ENCODE measurements at regions not wholly inside any gene's neighbourhood (a gene's known extent, or its start where the extent isn't known, plus 50 kb on each side); places are given as distances from the start of the nearest gene placed in this dataset.

DNA sequence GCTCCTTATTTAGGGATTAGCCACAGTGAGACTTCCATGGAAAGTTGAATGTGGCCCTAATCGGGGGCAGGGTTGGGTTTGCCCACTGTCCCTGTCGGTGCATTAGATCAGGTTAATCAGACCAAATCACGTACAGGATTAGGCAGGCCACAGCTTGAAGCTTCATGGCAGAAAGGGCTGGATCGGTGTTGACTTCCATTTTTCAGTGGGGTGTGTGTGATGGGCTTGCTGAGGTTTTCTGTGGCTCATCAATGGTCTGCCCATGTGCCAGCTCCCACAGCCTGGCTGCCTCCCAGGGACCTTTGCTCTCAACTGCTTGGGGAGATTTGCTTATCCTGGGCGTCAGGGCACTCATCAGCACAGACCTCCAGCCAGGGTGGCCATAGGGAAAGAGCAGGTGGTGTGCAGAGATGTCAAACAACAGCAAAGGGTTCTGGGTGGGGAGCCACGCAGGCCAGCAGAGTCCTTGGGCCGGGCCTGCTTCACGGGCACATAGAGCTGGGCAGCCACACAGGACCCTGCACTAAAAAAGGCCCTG, 130.7 kb downstream of the TFAP2C start:
- Mint-ChIP-seq H3K4me1 (peaks cover 4% of the 10 kb centered on the region in 2 experiments; a peak in 3 of 4 replicates), H3K27me3 (ENCODE audit: low read depth) (peaks cover 18% of the 10 kb centered on the region), H3K36me3 (ENCODE audit: insufficient read depth in 1 of 3, low read depth in 3 of 3) (no peaks in the 10 kb centered on the region), H3K9me3 (no peaks in the 10 kb centered on the region), H3K27ac (peak overlapping the region in 1 of 3 experiments; percentile 49; a peak in 1 of 7 replicates), H3K4me3 (no peak overlapping the region)
- H3K56ac ChIP-seq (ENCODE audit: insufficient read length, low read depth, low read length) = no peak overlapping the region
- H3T11ph ChIP-seq (ENCODE audit: low read length) = no peak overlapping the region
- no peak overlapping the region for H4K91ac ChIP-seq (ENCODE audit: insufficient read length, low read depth, low read length)
- H2BK15ac ChIP-seq (ENCODE audit: low read depth, low read length) = no peak overlapping the region; the same call in 1 of the 2 replicates
- H3K9ac ChIP-seq (ENCODE audit: extremely low read depth, insufficient read length, low read length) = no peak overlapping the region
- no peak overlapping the region for H2BK20ac ChIP-seq (ENCODE audit: low read depth, low read length, poor library complexity, severe bottlenecking)
- H3K27ac ChIP-seq (ENCODE audit: insufficient read length, low read depth, low read length) = no peak overlapping the region
- no peak overlapping the region for H3K14ac ChIP-seq (ENCODE audit: insufficient read depth, low read length)
- WGBS (ENCODE audit: extremely low coverage, insufficient read length, low lambda C conversion rate) = no CpG with 5 or more reads among the region's 8 CpGs
- H3K9me3 ChIP-seq (ENCODE audit: control insufficient read depth, low read depth, low read length) = no peaks in the 10 kb centered on the region
- no peak overlapping the region for H2AK5ac ChIP-seq (ENCODE audit: insufficient read length, low read length)
- no peak overlapping the region for H4K5ac ChIP-seq (ENCODE audit: insufficient read length, low read depth, low read length)
- H2BK12ac ChIP-seq (ENCODE audit: insufficient read length, low read depth, low read length) = no peak overlapping the region
- H3K4me1 ChIP-seq (ENCODE audit: insufficient read depth, low read length) = no peaks in the 10 kb centered on the region
- no peak overlapping the region for H2BK5ac ChIP-seq (ENCODE audit: insufficient read length, low read length)
- DNase-seq = no peak
- no peak overlapping the region for H3K18ac ChIP-seq (ENCODE audit: insufficient read length, low read depth, low read length)
- H3K23me2 ChIP-seq (ENCODE audit: insufficient read length, low read depth, low read length, poor library complexity, severe bottlenecking) = no peaks in the 10 kb centered on the region
- H3K79me1 ChIP-seq (ENCODE audit: insufficient read depth, low read depth, low read length, poor library complexity, severe bottlenecking) = no peaks in the 10 kb centered on the region
- H4K8ac ChIP-seq (replicated peaks; ENCODE audit: insufficient read length, low read depth, low read length) = no peak overlapping the region
- no peak overlapping the region for H3K4me2 ChIP-seq (ENCODE audit: insufficient read depth, insufficient read length, low read length)
- H3K23ac ChIP-seq (ENCODE audit: insufficient read length, low read depth, low read length) = no peak overlapping the region
- no peak overlapping the region for H2AFZ ChIP-seq (ENCODE audit: low read length)
- no peaks in the 10 kb centered on the region for H4K20me1 ChIP-seq (ENCODE audit: control insufficient read depth, insufficient read depth, insufficient read length)
- H3K4ac ChIP-seq (ENCODE audit: low read depth, low read length) = no peak overlapping the region
- H3K27me3 ChIP-seq (ENCODE audit: insufficient read depth, low read length) = no peaks in the 10 kb centered on the region
- TF ChIP-seq, protein P1, sequence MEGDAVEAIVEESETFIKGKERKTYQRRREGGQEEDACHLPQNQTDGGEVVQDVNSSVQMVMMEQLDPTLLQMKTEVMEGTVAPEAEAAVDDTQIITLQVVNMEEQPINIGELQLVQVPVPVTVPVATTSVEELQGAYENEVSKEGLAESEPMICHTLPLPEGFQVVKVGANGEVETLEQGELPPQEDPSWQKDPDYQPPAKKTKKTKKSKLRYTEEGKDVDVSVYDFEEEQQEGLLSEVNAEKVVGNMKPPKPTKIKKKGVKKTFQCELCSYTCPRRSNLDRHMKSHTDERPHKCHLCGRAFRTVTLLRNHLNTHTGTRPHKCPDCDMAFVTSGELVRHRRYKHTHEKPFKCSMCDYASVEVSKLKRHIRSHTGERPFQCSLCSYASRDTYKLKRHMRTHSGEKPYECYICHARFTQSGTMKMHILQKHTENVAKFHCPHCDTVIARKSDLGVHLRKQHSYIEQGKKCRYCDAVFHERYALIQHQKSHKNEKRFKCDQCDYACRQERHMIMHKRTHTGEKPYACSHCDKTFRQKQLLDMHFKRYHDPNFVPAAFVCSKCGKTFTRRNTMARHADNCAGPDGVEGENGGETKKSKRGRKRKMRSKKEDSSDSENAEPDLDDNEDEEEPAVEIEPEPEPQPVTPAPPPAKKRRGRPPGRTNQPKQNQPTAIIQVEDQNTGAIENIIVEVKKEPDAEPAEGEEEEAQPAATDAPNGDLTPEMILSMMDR (conservative IDR thresholded peaks at IDR 0.05) = no peak
- H3K79me2 ChIP-seq (ENCODE audit: insufficient read depth, low read length) = no peaks in the 10 kb centered on the region
- no peak overlapping the region for H2BK120ac ChIP-seq (ENCODE audit: low read depth, low read length, poor library complexity, severe bottlenecking)
